OCI-LY3 (cell line): ENCODE measurements at regions not wholly inside any gene's neighbourhood (a gene's known extent, or its start where the extent isn't known, plus 50 kb on each side); places are given as distances from the start of the nearest gene placed in this dataset.

Experiments used
- H2AFZ ChIP-seq: fragments of 200-600, 300-600 bp; shearing (Covaris generic); 2 replicates; pipeline ENCODE4 v1.6.0; 2014; ENCODE audit warnings: antibody characterized with exemption, low read depth, low read length
- H3K27ac ChIP-seq: fragments of 200-600, 300-600 bp; sonication (generic); 2 replicates; pipeline ENCODE4 v1.5.1; 2014; ENCODE audit warnings: mild to moderate bottlenecking, low read length, moderate library complexity, mixed read lengths
- H3K27me3 ChIP-seq: fragments of 200-600, 300-600 bp; sonication (generic); 2 replicates; pipeline ENCODE4 v1.6.1; 2014; ENCODE audit warnings: low read depth, low read length, mixed read lengths
- H3K36me3 ChIP-seq: fragments of 200-600, 300-600 bp; sonication (generic); replicated peaks from 2 replicates; pipeline ENCODE3; 2014; ENCODE audit warnings: low read depth, low read length, mixed read lengths
- H3K4me1 ChIP-seq: fragments of 300-600, 200-600 bp; sonication (generic); 2 replicates; pipeline ENCODE4 v1.6.1; 2014; ENCODE audit warnings: low read length, mixed read lengths
- H3K4me2 ChIP-seq: fragments of 200-600, 300-600 bp; sonication (generic); 2 replicates; pipeline ENCODE4 v1.6.1; 2014; ENCODE audit warnings: low read length, mixed read lengths
- H3K4me3 ChIP-seq: fragments of 300-600, 200-600 bp; sonication (generic); 2 replicates; pipeline ENCODE4 v1.5.1; 2014; ENCODE audit warnings: antibody characterized with exemption, mild to moderate bottlenecking, low read length, moderate library complexity
- H3K79me2 ChIP-seq: fragments of 300-600, 200-600 bp; shearing (Covaris generic); 2 replicates; pipeline ENCODE4 v1.6.1; 2014; ENCODE audit warnings: mild to moderate bottlenecking, low read length, mixed read lengths
- H3K9ac ChIP-seq: fragments of 300-600, 200-600 bp; shearing (Covaris generic); 2 replicates; pipeline ENCODE4 v1.6.0; 2014; ENCODE audit warnings: mild to moderate bottlenecking, low read length, moderate library complexity
- H3K9me3 ChIP-seq: fragments of 200-600, 300-600 bp; shearing (Covaris generic); 2 replicates; pipeline ENCODE4 v1.6.1; 2014; ENCODE audit warnings: low read length, mixed read lengths; ENCODE audit not compliant: insufficient read depth
- H4K20me1 ChIP-seq: fragments of 200-600, 300-600 bp; sonication (generic); 2 replicates; pipeline ENCODE4 v1.6.1; 2016; ENCODE audit warnings: low read length, mixed read lengths; ENCODE audit not compliant: insufficient read depth
- EZH2phosphoT487 ChIP-seq: fragments of 200-600 bp; shearing (Covaris generic); IDR thresholded peaks from 2 replicates; pipeline ENCODE4 v1.6.1; 2018; ENCODE audit warnings: antibody characterized with exemption, mixed run types, low read depth
- TF ChIP-seq, protein P1 (sequence below): fragments of 200-600, 300-600 bp; sonication (generic); IDR thresholded peaks from 2 replicates; pipeline ENCODE4 v1.5.1; 2014; ENCODE audit warnings: antibody characterized with exemption, low read length, low read depth

DNA sequence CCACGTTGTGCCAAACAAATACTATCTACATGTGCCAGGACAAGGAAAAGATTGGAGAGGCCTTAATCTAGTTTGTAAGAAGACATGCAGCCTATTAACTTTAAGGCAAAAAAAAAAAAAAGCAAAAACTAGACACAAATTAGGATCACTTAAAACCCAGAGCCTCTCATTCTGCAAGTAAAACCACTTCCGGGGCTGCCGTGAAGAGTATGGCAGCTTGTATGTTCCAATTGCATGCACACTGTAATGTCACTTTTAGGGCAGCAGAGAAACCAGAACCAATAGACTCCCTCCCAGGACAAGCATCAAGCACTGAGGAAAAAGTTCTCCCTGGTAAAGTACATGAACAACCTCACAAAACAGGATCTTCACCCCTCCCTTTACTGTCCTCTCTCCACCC is 70.6 kb downstream of the RSL24D1 start:
- H3K27ac ChIP-seq, result no peak overlapping the region
- no peaks in the 10 kb centered on the region for H3K4me1 ChIP-seq
- H4K20me1 ChIP-seq, result no peaks in the 10 kb centered on the region
- no peaks in the 10 kb centered on the region for H3K36me3 ChIP-seq
- H3K27me3 ChIP-seq, result no peaks in the 10 kb centered on the region
- no peaks in the 10 kb centered on the region for H3K9me3 ChIP-seq
- no peaks in the 10 kb centered on the region for H3K79me2 ChIP-seq
- H3K4me3 ChIP-seq, result no peak overlapping the region
- H3K4me2 ChIP-seq, result no peak overlapping the region
- no peak overlapping the region for H3K9ac ChIP-seq
- no peak overlapping the region for H2AFZ ChIP-seq
- no peak for TF ChIP-seq EZH2phosphoT487
- TF ChIP-seq, protein P1, sequence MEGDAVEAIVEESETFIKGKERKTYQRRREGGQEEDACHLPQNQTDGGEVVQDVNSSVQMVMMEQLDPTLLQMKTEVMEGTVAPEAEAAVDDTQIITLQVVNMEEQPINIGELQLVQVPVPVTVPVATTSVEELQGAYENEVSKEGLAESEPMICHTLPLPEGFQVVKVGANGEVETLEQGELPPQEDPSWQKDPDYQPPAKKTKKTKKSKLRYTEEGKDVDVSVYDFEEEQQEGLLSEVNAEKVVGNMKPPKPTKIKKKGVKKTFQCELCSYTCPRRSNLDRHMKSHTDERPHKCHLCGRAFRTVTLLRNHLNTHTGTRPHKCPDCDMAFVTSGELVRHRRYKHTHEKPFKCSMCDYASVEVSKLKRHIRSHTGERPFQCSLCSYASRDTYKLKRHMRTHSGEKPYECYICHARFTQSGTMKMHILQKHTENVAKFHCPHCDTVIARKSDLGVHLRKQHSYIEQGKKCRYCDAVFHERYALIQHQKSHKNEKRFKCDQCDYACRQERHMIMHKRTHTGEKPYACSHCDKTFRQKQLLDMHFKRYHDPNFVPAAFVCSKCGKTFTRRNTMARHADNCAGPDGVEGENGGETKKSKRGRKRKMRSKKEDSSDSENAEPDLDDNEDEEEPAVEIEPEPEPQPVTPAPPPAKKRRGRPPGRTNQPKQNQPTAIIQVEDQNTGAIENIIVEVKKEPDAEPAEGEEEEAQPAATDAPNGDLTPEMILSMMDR, result no peak

DNA sequence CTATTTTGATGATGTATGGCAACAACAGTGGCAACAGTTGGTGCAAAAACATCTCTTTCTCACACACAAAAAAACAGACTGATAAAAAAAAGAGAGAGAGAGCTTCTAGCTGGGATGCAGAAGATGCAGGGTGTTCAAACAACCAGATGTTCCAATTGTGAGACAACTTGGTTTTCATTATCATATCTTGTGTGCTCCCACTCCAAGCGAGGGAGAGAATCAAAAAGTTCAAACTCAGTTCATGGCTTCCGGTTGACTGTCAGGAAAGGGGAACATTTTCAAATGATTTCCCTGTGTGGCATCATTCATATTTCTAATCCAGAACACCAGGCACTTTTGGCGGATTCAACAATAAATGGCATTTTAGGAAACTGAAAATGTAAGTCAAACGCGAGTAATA is 72.1 kb downstream of the RSL24D1 start:
- Histone ChIP-seq H3K9me3 (no peaks in the 10 kb centered on the region), H3K27me3 (no peaks in the 10 kb centered on the region), H3K4me1 (no peaks in the 10 kb centered on the region), H3K36me3 (no peaks in the 10 kb centered on the region), H3K27ac (no peak overlapping the region), H2AFZ (no peak overlapping the region), H4K20me1 (no peaks in the 10 kb centered on the region), H3K4me2 (no peak overlapping the region), H3K79me2 (no peaks in the 10 kb centered on the region), H3K9ac (no peak overlapping the region), H3K4me3 (no peak overlapping the region)
- TF ChIP-seq EZH2phosphoT487, result no peak
- TF ChIP-seq, protein P1, result no peak

DNA sequence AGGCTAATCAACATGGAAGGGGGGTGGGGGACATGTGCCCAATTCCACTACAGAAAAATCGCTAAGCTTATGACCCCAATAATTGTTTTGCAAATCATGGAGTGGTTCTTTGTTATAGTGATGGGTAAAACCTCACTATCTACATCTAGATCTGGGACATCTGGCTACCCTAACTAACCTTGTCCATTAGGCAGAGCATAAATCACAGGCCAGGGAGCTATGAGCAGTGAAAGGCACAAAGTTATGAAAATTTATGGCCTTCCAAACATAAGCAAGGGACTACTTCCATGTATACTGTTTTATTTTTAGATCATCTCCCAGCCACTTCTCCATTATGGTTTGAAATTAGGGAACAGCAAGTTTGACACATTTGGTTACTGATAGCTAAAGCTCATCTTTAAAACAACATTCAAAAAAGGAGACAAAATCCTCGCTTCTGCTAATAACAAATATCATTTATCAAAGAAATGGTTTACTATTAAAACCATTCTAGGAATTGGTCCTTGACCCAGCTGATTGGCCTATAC is 78.3 kb downstream of the RSL24D1 start:
- Histone ChIP-seq H3K36me3 (no peaks in the 10 kb centered on the region), H4K20me1 (no peaks in the 10 kb centered on the region), H3K79me2 (no peaks in the 10 kb centered on the region), H3K27me3 (no peaks in the 10 kb centered on the region), H3K9me3 (no peaks in the 10 kb centered on the region), H3K4me2 (no peak overlapping the region), H3K4me1 (no peaks in the 10 kb centered on the region), H2AFZ (no peak overlapping the region), H3K27ac (no peak overlapping the region), H3K4me3 (no peak overlapping the region), H3K9ac (no peak overlapping the region)
- no peak for TF ChIP-seq EZH2phosphoT487

DNA sequence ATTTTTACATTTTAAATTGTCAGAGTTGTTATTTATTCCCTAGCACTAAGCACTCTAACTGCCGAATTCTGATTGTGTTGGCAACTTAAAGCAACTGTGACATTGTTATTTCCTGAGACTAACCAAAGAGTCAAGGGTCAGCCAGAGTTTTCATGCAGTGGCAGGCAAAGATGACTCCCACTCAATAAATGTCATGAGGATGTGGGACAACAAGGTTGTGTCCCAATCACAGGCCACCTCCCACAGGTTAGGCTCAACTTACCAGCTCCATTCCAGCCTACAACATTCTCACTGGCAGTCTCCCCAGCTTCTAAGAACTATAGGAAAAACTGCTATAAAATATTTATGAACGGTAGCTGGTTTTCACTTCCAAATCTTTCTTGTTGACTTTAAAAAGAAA is 80.1 kb downstream of the RSL24D1 start:
- Histone ChIP-seq H3K9me3 (no peaks in the 10 kb centered on the region), H3K9ac (no peak overlapping the region), H2AFZ (no peak overlapping the region), H3K27me3 (no peaks in the 10 kb centered on the region), H3K79me2 (no peaks in the 10 kb centered on the region), H3K36me3 (no peaks in the 10 kb centered on the region), H3K4me3 (no peak overlapping the region), H3K27ac (no peak overlapping the region), H4K20me1 (no peaks in the 10 kb centered on the region), H3K4me2 (no peak overlapping the region), H3K4me1 (no peaks in the 10 kb centered on the region)
- TF ChIP-seq, protein P1, result no peak
- no peak for TF ChIP-seq EZH2phosphoT487
